ENCODE measurements at regions not wholly inside any gene's neighbourhood (a gene's known extent, or its start where the extent isn't known, plus 50 kb on each side); places are given as distances from the start of the nearest gene placed in this dataset.

DNA sequence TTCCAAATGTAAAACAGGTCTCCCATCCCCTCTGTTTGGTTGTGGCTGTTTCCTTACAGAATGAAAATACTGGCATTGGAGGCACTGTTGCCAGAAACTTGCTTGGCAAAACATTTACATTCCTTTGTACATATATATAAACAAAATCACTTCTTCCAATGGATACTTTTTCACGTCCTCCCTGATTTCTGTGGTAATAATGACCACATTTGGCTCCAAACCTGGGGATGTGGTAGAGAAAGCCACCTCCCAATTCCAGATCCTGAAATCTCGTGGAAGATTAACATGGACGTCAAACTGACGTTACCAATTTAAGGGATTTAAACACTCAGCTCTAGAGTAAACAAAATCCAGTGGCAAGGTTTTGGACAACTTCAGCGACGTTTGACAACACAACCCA lies 370.8 kb upstream of the ZFHX3 start:
- H3K4me2 ChIP-seq (ENCODE audit: insufficient read depth in 1 of 2, low read depth in 2 of 2, low read length in 2 of 2) = no peak overlapping the region
- CTCF ChIA-PET (ENCODE audit: partially characterized antibody) = no interaction called here
- WGBS, 2 experiments (ENCODE audit: extremely low coverage in 1 of 2, insufficient coverage in 1 of 2, insufficient read length in 1 of 2, insufficient replicate concordance in 2 of 2, low coverage in 1 of 2, low lambda C conversion rate in 2 of 2, missing lambda C conversion rate in 1 of 2) = 93% methylated on average over 6 of the region's 6 CpGs; no CpG with 5 or more reads in 1 of the 2 experiments
- no peak overlapping the region for H3K4ac ChIP-seq (replicated peaks; ENCODE audit: insufficient read length, low read depth, low read length)
- H3K27me3 ChIP-seq (replicated peaks in 1 of 4; ENCODE audit: control insufficient read depth in 3 of 4, extremely low read depth in 1 of 4, insufficient read depth in 3 of 4, low read length in 3 of 4) = no peaks in the 10 kb centered on the region
- H3K27ac ChIP-seq (ENCODE audit: low read depth, low read length) = no peak overlapping the region
- H2BK20ac ChIP-seq (ENCODE audit: low read length) = no peak overlapping the region
- H3K14ac ChIP-seq (ENCODE audit: insufficient read length) = no peak overlapping the region
- no peak overlapping the region for H2AK5ac ChIP-seq (ENCODE audit: low read depth, low read length)
- no peaks in the 10 kb centered on the region for H3K36me3 ChIP-seq (ENCODE audit: control insufficient read depth in 2 of 4, insufficient read depth in 4 of 4, low read length in 3 of 4)
- H3K79me2 ChIP-seq (ENCODE audit: control insufficient read depth in 1 of 2, insufficient read depth in 2 of 2, low read length in 2 of 2) = no peaks in the 10 kb centered on the region
- no peaks in the 10 kb centered on the region for H3K4me1 ChIP-seq (replicated peaks in 1 of 4; ENCODE audit: control insufficient read depth in 3 of 4, insufficient read depth in 4 of 4, low read length in 3 of 4)
- no peak overlapping the region for H2BK15ac ChIP-seq (ENCODE audit: low read length)
- no peak overlapping the region for H2BK120ac ChIP-seq (replicated peaks; ENCODE audit: low read depth, low read length)
- no peak for DNase-seq (ENCODE audit: low read depth in 1 of 2, low spot score in 2 of 2)
- POLR2A ChIA-PET (ENCODE audit: partially characterized antibody) = no interaction called here
- H3K4me3 ChIP-seq (ENCODE audit: extremely low read depth in 1 of 4, insufficient read depth in 2 of 4, low read depth in 3 of 4, low read length in 4 of 4) = no peak overlapping the region
- H3K23me2 ChIP-seq (ENCODE audit: low read depth, low read length) = no peaks in the 10 kb centered on the region
- H4K8ac ChIP-seq (ENCODE audit: extremely low read depth, insufficient read depth, low read length) = no peak overlapping the region
- no peak overlapping the region for H2BK5ac ChIP-seq (ENCODE audit: low read depth, low read length)
- no peak overlapping the region for H4K5ac ChIP-seq (ENCODE audit: insufficient read length, low read depth, low read length)
- no peak overlapping the region for H2BK12ac ChIP-seq (ENCODE audit: low read depth, low read length)
- no peaks in the 10 kb centered on the region for H3K9me3 ChIP-seq (ENCODE audit: insufficient read depth in 2 of 2, low read depth in 1 of 2, low read length in 1 of 2)
- FAIRE-seq = no peak
- H3K23ac ChIP-seq (ENCODE audit: insufficient read length) = no peak overlapping the region
- no peaks in the 10 kb centered on the region for H4K20me1 ChIP-seq (replicated peaks in 1 of 2; ENCODE audit: control insufficient read depth in 1 of 2, insufficient read depth in 2 of 2, low read length in 2 of 2)
- H4K91ac ChIP-seq (replicated peaks; ENCODE audit: insufficient read length, low read length) = no peak overlapping the region
- no peaks in the 10 kb centered on the region for H3K79me1 ChIP-seq (ENCODE audit: low read depth, low read length)
- H3K18ac ChIP-seq (ENCODE audit: extremely low read depth, low read length) = no peak overlapping the region
- H3K56ac ChIP-seq (replicated peaks; ENCODE audit: insufficient read length, low read depth, low read length) = no peak overlapping the region
- no peak overlapping the region for H3K9ac ChIP-seq (replicated peaks in 1 of 4; ENCODE audit: extremely low read depth in 1 of 4, low read depth in 3 of 4, low read length in 3 of 4)
- no peak overlapping the region for H2AFZ ChIP-seq (ENCODE audit: low read length)
- TF ChIP-seq JUND (IDR thresholded peaks at IDR 0.05; ENCODE audit: low read length) = no peak
- TF ChIP-seq RNF2 (IDR thresholded peaks at IDR 0.05; ENCODE audit: borderline replicate concordance, low read depth, low read length, missing control alignments, poor library complexity, severe bottlenecking) = no peak
- no peak for TF ChIP-seq HDAC2 (IDR thresholded peaks at IDR 0.05; ENCODE audit: borderline replicate concordance in 1 of 2, low read depth in 2 of 2, low read length in 2 of 2)
- TF ChIP-seq SRF (IDR thresholded peaks at IDR 0.05; ENCODE audit: low read depth, low read length) = no peak
- no peak for TF ChIP-seq SP1 (IDR thresholded peaks at IDR 0.05; ENCODE audit: low read depth, low read length)
- TF ChIP-seq KDM4A (IDR thresholded peaks at IDR 0.05; ENCODE audit: low read depth, low read length, severe bottlenecking) = no peak
- TF ChIP-seq KDM1A (IDR thresholded peaks at IDR 0.05; ENCODE audit: borderline replicate concordance, low read length) = no peak
- no peak for TF ChIP-seq TAF7 (optimal IDR thresholded peaks at IDR 0.05; ENCODE audit: borderline replicate concordance, low read depth, low read length)
- no peak for TF ChIP-seq NRF1 (IDR thresholded peaks at IDR 0.05; ENCODE audit: low read depth, low read length)
- no peak for TF ChIP-seq CHD2 (IDR thresholded peaks at IDR 0.05; ENCODE audit: low read length)
- TF ChIP-seq YY1 (IDR thresholded peaks at IDR 0.05; ENCODE audit: low read depth, low read length) = no peak
- no peak for TF ChIP-seq SIRT6 (IDR thresholded peaks at IDR 0.05; ENCODE audit: low read length)

Measured in H1 (cell line).